Kidney tubule cell (primary cell): ENCODE measurements at regions not wholly inside any gene's neighbourhood (a gene's known extent, or its start where the extent isn't known, plus 50 kb on each side); places are given as distances from the start of the nearest gene placed in this dataset.
"Not testable (repeated sequence)": the region's sequence is repeated elsewhere in the genome, so short reads cannot be mapped to it uniquely, and the experiment has no call there.

Source experiments
- DNase-seq: peaks from one replicate; pipeline ENCODE4 v3.0.0-alpha.2; 2018; ENCODE audit warnings: low spot score

DNA sequence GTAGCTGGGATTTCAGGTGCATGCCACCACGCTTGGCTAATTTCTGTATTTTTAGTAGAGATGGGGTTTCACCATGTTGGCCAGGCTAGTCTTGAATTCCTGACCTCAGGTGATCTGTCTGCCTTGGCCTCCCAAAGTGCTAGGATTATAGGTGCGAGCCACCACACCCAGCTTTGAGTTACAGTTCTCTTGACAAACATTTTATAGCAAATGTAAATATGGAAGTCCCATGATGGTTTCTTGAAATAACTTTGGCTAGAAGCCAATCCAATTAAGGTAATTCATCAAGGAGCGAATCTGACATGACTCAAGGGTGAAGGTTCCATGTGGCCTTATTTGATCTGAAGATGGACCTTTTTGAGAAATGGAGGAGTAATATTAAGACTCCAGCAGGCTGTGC, 76.2 kb upstream of the RFLNA start:
- not testable (repeated sequence) for DNase-seq

DNA sequence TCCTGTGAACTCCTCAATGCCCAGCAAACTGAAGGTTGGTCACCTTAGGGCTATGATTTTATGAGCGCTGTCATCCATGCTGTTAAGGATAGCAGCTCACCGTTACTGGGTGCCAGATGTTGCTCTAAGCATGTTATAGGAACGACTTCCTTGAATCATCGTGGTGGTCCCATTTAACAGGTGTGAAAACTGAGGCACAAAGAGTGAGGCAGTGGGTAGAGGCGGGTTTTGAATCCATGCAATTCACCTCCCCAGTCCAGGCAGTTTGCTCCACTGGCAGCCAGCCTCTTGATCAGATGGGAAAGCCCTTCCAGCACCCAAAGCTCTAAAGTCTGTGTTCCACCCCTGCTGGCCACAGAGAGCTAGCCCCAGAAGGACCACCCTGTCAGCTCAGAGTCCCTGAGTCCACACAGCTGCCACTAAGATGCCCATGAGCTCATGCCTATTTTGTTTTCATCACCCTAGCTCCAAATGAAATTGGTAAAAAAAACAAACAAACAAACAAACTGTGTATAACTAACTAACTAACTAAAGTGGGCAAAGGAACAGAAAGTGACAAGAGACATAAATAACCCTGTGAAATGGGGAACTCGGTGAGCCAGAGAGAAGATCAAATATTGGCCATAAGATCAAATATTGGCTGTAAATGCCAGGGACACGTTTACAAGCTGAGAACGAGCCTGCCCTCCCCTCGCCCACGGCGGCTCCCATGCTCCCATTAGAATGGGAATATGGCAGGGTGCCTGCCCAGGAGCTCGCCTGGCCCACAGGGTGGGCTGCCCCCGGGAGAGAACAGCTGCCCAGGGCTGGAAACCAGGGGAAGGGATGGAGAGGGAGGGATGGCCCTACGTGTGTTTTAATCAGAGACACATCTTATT, 72.3 kb upstream of the RFLNA start:
- no peak for DNase-seq

DNA sequence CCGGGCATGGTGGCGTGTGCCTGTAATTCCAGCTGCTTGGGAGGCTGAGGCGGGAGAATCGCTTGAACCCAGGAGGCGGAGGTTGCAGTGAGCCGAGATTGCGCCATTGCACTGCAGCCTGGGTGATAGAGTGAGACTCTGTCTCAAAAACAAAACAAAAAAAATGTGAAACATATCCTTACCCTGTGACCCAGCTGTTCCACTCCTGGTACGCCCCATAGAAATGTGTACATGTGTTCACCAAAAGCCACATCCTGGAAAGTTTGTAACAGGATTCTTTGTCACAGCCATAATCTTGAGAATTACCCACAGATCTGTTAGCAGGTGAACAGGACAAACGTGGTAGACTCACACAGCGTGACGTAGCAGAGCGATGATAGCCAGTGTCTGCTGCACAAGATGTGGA, 71.2 kb upstream of the RFLNA start:
- not testable (repeated sequence) for DNase-seq

DNA sequence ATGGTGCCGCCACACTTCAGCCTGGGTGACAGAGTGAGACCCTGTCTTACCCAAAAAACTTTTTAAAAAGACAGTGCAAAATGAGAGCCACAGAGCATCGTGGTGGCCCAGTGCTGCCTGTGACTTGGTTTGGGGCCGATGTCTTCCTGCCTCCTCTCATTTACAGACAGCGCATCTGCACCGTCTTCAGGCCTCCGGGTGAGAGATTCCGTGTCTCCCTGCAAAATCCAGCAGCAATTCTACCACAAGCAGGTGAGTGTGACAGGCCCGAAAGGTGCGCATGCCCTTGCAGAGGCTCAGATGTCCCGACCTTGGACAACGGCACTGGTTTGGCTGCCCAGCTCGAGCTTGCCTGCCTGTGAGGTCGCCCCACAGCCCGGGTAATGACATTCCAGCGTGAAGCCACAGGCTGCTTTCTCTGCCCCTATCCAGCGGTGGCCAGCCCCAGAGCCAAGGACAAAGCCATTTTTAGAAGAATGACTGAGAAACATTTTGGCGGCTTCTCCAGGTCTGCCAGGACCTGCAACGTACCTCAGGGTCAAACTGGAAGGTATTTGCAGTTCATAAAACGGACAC, 70.3 kb upstream of the RFLNA start:
- DNase-seq: no peak

DNA sequence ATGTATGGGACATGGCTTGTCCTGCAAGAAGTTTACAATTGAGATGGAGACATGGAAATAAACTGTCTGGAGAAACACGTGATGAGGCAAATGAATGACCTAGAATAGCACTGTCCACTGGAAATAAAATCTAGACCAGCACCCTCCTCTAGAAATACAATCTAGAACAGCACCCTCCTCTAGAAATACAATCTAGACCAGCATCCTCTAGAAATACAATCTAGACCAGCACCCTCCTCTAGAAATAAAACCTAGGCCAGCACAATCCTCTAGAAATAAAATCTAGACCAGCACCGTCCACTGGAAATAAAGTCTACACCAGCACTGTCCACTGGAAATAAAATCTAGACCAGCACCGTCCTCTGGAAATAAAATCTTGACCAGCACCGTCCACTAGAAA, 69.2 kb upstream of the RFLNA start:
- no peak for DNase-seq

DNA sequence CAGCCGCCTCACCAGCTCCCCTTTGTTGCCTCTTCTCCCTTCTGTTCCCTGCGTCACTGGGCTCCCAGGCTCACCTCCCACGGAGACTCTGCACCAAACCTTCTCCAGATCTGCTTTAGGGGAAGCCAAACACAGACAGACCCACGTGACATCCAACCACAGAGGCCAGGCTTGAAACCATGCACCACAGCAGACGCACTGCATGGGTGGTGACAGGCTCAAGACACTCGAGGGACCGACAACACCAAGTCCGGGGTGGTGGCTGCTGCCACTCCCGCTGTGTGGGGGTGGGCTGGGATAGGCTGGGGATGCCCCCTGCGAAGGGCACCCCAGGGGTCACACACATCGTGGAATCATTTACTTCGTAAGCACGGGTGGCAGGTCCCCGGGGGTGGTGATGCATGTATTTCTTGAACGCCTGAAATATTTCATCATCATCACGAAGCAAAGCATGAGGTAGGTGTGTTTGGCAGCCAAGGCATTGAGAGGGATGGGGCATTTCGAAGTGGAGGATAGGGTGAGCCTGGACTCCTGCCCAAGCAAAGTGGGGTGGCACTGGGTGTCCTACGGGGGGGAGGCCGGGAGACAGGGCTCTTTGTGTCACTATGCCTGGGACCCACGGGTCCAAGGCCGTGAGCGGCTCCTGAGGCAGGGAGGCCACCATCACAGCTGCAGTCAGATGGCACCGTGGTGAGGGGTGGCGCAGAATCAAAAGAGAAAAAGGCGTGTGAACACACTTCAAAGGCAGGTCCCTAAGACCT, 66.8 kb upstream of the RFLNA start:
- no peak for DNase-seq

DNA sequence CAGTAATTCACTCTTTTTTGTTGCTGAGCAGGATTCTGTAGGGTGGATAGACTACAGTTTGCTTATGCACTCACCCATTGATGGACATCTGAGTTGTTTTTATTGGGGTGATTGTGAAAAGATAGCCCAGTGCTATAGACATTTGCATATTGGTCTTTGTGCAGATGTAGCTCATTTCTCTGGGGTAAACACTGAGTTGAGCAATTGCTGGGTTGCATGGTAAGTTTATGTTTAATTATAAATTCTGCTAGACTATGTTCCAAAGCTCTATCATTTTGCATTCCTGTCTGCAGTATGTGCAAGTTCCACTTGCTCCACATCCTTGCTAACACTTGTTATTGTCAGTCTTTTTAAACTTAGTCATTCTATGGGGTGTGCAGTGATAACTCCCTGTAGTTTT, 65.4 kb upstream of the RFLNA start:
- DNase-seq: no peak

DNA sequence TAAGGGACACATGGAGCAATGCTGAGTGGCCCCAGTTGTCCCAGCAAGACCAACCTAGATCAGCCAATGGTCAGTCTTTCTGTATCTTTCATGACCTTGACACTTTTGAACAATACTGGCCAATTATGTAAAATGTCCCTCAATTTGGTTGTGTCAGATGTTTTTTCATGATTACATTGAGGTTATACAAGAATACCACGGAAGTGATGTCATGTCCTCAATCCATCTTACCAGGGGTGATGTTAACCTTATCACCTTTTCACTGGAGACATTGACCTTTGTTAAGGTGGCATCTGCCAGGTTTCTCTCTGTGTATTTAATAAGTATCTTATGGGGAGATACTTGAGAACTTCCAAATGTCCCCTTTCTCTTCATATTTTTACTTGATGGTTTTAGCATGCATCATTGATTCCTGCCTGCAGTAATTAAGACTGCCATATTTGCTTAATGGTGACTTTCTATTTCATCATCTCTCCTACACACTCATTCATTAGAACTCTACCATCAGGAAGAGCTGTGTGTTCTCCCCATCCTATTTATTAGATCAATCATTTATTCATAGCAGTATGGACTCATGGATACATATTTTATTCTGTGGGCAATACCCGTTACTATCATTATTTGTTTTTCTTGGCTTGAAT, 64.7 kb upstream of the RFLNA start:
- DNase-seq: no peak

DNA sequence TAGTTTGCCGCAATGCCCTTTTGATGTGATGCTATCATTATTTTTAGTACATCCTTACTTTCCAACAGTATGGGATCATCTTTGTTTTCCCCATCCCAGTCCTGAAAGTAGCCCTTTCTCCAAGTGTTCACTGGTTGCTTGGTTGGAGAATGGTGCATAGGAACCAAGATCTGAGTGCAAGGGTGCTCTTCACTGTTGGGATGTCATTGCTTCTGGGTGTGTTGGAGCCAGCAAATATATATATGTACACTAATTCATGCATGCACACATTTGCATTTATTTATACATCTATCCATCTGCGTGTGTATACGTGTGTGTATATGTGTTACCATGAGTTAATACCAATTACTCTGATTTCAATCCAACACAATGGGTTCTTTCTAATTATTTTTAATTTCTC, 64.1 kb upstream of the RFLNA start:
- no peak for DNase-seq

DNA sequence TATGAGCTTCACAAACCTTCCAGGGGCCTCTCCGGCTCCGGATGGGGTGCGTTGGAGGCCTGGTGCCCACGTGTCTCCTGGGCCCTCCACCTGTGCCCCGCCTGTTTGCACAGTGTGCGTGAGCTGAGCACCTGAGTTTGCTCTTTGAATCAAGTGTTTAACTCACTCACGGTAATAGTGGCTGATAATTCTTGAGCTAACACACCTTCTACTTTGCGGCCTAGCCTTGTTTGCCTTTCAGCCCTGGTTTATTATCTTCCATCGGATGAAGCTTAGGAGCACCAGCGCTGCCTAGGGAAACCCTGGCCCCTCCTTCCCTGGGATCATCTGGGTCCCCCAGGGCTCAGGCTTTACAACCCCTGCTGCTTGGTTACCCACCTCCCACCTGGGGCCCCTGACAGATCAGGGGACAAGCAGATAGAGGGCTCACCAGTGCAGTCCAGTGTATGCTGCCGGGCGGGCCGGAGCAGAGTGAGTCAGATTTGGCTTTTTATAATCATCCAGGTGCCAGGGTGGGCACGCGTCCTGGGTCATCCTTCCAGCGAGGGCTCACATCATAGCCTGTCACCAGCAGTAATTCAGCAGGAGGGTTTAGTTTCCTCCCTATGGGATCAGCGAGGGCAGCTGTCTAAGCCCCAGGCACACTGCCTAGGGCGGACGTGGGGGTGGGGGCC, 62.8 kb upstream of the RFLNA start:
- DNase-seq: peak; percentile 11

DNA sequence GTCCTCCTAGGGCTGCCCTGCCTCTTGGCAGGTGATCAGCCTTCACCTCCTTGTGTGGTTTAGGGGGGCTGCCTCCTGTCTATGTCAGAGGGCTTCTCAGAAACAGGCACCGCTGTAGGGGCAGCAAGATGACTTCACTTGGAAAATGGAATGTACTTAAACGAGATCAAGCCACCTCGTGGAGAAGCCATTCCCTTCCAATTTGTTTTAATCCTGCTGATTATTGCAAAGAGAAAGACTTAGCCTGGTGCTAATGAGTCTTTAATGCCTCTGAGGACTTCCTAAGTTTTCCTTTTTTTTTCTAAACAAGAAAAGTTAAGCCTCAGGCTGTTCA, 62.3 kb upstream of the RFLNA start:
- no peak for DNase-seq

DNA sequence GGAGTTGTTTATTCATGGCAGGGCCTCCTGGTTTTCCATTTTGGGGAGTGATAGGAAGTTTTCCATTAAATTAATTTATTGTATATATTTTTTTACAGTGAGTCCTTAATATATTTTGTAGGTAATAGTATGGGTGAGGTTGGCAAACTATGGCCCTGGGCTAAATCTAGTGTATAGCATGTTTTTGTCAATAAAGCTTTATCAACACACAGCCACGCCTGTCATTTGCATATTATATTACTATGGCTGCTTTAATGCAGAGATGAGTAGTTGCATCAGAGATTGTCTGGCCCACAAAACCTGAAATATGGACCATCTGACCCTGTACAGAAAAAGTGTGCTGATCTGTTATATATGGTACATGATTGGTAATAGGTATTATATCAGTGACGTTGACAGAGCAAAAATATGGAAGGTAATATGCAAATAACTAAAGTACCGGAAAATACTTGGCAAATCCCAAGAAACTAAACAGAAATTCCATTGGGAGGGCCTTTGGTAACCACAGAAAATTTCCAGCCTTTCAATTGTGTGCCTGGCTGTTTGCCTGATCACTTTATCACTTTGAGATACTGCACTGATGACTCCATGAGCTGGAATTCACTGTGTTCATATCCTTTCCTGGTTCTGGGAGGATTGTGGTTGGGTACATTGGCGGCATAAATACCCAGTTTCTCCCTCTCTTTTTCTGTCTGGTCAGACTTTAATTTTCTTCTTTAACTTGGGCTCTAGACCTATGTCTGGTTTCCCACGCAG, 61.7 kb upstream of the RFLNA start:
- peak; percentile 95 for DNase-seq

DNA sequence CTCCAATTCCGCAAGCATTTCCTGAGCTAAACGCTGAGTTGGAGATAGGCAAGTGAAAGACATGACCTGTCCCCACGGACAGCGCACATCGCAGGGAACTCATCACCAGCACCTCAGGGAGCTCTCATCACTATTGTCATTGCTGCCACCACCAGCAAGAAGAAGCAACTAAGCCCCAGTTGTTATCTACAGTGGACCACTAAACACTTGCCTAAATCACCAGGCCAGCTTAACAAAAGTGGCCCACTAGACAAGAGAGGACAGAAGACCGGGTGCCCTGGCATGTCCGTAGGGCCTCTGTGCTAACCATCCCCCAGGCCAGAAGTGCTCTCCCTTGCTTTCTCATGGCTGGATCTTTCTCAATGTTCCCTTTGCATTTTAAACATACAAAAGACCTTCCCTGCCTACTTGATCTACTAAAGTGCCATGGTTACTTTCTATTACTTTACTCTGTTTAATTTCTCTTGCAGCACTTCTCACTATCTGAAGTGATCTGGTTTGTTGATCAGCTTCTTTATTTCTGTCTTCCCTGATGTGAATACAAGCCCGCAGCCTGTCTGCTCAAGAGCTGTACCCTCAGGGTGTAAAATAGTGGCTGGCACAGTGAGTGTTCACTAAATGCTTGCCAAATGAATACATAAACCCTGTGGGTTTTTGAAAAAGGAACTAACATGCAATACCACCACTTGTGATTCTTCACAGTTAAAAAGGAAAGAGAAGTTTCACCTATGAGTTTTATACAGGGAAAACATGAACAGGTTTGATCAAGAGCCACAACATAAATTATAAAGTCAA, 60.9 kb upstream of the RFLNA start:
- DNase-seq: peak; percentile 43

DNA sequence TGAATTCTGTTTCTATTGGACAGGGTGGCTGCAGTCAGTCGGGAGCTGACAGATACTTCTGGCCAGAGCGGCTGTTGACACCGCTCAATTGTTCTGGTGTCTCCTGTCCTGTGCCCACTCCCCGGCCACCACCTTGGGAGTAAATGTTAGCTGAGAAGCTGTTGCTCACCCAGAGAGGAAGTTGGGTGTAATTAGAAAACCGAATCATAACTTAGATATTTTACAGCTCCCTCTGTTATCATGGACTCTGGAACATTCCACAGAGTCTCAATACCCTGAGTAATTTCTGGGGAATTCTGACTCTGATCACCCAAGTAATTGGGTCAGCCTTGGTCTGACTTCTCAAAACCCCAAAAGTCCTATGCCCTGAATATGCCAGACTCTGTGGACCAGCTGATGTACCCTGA, 58.3 kb upstream of the RFLNA start:
- peak; percentile 96 for DNase-seq

DNA sequence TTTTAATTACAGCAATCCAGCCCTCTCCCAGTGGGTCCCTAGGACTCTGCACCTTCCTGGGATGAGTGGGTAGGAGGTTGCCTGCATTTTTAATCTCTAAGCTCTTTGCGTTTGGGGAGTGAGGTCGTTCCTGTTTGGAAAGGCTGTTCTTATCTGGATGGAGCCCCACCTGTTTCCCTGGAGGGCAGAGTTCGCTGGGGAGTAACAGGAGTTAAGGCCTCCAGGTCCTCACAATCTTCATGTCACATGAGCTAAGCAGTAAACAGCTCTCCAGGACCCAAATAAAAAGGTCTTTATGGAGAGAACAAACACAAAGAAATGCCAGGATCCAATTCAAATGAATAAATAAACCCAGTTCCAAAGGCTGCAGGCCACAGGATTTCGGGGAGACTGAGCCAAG, 56.0 kb upstream of the RFLNA start:
- DNase-seq: no peak

DNA sequence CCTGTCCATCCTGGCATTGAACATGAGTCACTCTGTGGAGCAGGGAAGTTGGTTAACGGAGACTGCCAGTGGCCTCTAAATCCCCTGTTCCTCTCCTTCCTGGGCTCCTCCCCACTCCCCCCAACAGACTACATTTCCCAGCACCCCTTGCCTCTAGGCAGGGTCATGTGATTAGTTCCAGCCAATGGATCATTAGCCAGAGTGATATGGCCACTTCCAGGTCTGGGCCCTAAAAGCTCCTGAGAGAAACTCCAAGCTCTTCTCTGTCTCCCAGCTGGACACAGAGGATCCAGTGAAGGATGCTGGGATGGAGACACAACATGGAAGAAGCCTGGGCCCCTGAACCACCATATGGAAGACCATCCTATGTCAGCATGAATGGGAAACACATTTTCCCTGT, 54.4 kb upstream of the RFLNA start:
- peak; percentile 40 for DNase-seq

DNA sequence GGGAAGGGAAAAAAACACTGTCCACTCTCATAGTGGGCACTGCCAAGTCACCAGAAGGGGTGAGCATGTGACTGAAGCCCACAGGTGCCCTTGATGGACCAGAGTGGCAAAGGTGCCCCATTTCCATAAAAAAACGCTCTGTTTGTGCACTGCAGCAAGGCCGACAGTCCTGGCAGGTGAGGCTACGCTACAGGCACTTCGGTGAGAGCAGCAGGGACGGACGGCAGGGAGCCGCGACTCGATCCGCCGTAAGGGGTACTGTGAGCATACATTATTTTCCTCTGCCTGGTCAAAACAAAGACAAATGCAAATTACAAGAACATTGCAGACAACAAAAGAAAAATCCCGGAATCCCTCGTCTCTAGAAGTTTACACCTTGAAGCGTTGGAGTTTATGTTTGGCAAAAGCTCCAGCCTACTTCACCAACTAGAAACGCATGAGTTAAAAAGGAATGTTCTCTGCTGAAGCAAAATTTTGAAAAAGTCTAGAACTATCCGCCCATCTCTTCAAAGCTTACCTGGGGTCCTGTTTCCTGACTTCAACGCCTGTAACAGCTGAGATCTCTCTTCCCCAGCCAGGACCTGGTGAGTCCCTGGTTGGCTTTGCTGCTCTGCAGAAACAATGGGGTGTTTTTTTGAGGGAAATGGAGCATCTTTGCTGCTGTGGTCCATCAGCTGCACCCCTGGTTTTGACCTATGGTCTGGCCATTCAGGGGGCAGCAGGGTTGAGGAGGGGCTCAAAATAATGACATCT, 52.9 kb upstream of the RFLNA start:
- DNase-seq: no peak

DNA sequence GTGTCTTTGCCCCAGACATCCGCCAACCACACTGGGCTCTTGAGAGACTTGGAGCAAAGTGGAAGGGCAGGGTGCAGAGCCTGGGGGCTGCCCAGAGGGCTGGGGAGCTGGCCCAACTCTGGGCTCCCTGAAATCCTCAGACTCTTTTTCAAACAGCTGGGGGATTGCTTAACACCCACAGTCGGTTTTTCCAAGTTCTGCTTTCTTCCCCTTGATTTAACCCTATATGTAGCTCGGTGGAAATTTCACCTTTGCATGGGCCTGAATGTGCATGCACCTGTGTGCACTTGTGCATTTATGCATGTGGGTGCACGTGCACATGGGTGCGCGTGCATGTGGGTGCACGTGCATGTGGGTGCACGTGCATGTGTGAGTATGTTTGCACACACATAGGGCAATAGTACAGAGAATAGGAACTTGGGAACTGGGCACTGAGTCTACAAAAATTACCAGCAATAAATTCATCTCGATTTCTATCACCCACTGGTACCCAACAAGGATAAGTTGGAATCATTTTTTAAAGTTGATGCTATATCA, 52.3 kb upstream of the RFLNA start:
- DNase-seq: no peak

DNA sequence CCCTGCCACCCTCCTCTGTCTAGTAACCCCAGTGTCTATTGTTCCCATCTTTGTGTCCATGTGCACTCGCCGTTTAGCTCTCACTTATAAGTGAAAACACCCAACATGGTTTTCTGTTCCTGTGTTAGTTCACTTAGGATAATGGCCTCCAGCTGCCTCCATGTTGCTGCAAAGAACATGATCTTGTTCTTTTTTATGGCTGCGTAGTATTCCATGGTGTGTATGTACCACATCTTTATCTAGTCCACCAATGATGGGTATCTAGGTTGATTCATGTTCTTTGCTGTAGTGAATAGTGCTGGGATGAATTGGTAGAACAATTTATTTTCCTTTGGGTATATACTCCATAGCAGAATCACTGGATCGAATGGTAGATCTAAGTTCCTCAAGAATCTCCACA, 51.0 kb upstream of the RFLNA start:
- no peak for DNase-seq
